Endothelial cell of umbilical vein (primary cell): ENCODE measurements at regions not wholly inside any gene's neighbourhood (a gene's known extent, or its start where the extent isn't known, plus 50 kb on each side); places are given as distances from the start of the nearest gene placed in this dataset.

Source experiments
- CTCF ChIP-seq, 2 donors: IDR thresholded peaks; 1 replicate in 1 of 2; 2 replicates in 1 of 2; pipeline ENCODE4 v1.5.1; 2011; ENCODE audit warnings: low read length in 2 of 2, mild to moderate bottlenecking in 2 of 2, moderate library complexity in 2 of 2, control low read depth in 1 of 2, inconsistent platforms in 1 of 2, low read depth in 1 of 2; ENCODE audit not compliant: insufficient read depth in 1 of 2; ENCODE audit errors: extremely low read depth in 1 of 2
- EZH2 ChIP-seq: IDR thresholded peaks from 2 replicates; pipeline ENCODE4 v1.6.1; 2012; ENCODE audit warnings: borderline replicate concordance, low read depth, mild to moderate bottlenecking, moderate library complexity, low read length, inconsistent platforms; ENCODE audit not compliant: severe bottlenecking
- FOS ChIP-seq: IDR thresholded peaks from 2 replicates; pipeline ENCODE4 v1.6.1; 2011; ENCODE audit warnings: mild to moderate bottlenecking, low read length, moderate library complexity, borderline replicate concordance; ENCODE audit not compliant: insufficient read depth
- JUN ChIP-seq: IDR thresholded peaks from 2 replicates; pipeline ENCODE4 v1.6.1; 2011; ENCODE audit warnings: borderline replicate concordance, low read depth; ENCODE audit not compliant: insufficient read length, insufficient read depth
- MYC ChIP-seq: IDR thresholded peaks from one replicate; pipeline ENCODE4 v1.6.1; 2011; ENCODE audit warnings: mild to moderate bottlenecking, low read depth, low read length
- POLR2A ChIP-seq: IDR thresholded peaks from 2 replicates; pipeline ENCODE4 v1.6.1; 2012; ENCODE audit warnings: low read depth, mild to moderate bottlenecking, control low read depth, low read length
- POLR2AphosphoS5 ChIP-seq: IDR thresholded peaks from 2 replicates; pipeline ENCODE4 v1.6.1; 2012; ENCODE audit warnings: low read depth, mild to moderate bottlenecking, control low read depth, low read length, moderate library complexity; ENCODE audit not compliant: insufficient read depth
- TF ChIP-seq, protein P1 (sequence below): IDR thresholded peaks from 2 replicates; pipeline ENCODE4 v1.6.1; 2011; ENCODE audit not compliant: insufficient read depth, insufficient read length

DNA sequence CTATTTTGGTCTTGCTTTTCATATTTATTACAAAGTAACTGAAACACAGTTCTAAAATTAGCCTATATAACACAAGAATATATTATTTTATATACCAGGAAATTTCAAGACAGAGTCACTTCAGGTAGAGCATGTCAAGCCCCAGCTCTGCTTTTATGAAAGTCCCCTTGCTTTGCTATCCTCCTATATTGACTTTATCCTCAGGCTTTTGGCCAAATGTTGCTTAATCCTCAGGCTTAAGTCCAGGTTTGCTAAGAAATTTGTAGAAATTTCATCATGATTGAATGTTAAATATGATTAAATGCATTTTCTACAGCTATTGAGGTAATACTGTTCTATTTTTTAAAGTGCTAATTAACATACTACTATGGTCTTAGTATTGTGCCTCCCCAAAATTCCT lies 227.6 kb downstream of the FZD1 start:
- TF ChIP-seq CTCF (IDR thresholded peaks at IDR 0.05; ENCODE audit: extremely low read depth in 1 of 2, insufficient read depth in 1 of 2, low read depth in 1 of 2, low read length in 2 of 2) (no peak), EZH2 (no peak), JUN (no peak), POLR2A (no peak), FOS (no peak), POLR2AphosphoS5 (no peak), MYC (no peak)
- TF ChIP-seq, protein P1, sequence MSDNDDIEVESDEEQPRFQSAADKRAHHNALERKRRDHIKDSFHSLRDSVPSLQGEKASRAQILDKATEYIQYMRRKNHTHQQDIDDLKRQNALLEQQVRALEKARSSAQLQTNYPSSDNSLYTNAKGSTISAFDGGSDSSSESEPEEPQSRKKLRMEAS: no peak
